NCI-H345 treated with DMSO at 0.1 percent for 48 hours (cell line): ENCODE measurements at regions not wholly inside any gene's neighbourhood (a gene's known extent, or its start where the extent isn't known, plus 50 kb on each side); places are given as distances from the start of the nearest gene placed in this dataset.

Experiments
- DNase-seq: peaks from one replicate; lab custom pipeline; 2025; ENCODE audit not compliant: unreplicated experiment; lab: John Stamatoyannopoulos, UW

- DNase-seq: no peak
These were observed 103.3 kb upstream of the FSTL4 start for GRCh38 chr5:133715616-133716015.

- DNase-seq: no peak
These were observed 102.9 kb upstream of the FSTL4 start for GRCh38 chr5:133715216-133715615.

GRCh38 chr5:133714161-133714915, 102.0 kb upstream of the FSTL4 start:
- DNase-seq: no peak

- no peak for DNase-seq
These were observed 101.4 kb upstream of the FSTL4 start for GRCh38 chr5:133713751-133714150.

GRCh38 chr5:133713209-133713608, 100.9 kb upstream of the FSTL4 start:
- no peak for DNase-seq

- no peak for DNase-seq
These were observed 100.2 kb upstream of the FSTL4 start for GRCh38 chr5:133712562-133712961.

GRCh38 chr5:133709209-133709725, 96.9 kb upstream of the FSTL4 start:
- no peak for DNase-seq

GRCh38 chr5:133708331-133708850, 96.0 kb upstream of the FSTL4 start:
- no peak for DNase-seq

GRCh38 chr5:133707629-133708028, 95.3 kb upstream of the FSTL4 start:
- no peak for DNase-seq

- no peak for DNase-seq
These were observed 94.4 kb upstream of the FSTL4 start for GRCh38 chr5:133706506-133707430.

- no peak for DNase-seq
These were observed 93.0 kb upstream of the FSTL4 start for GRCh38 chr5:133705331-133705730.

GRCh38 chr5:133704411-133704810, 92.1 kb upstream of the FSTL4 start:
- DNase-seq: no peak

GRCh38 chr5:133703935-133704334, 91.6 kb upstream of the FSTL4 start:
- no peak for DNase-seq

GRCh38 chr5:133702791-133703770, 90.7 kb upstream of the FSTL4 start:
- no peak for DNase-seq

- no peak for DNase-seq
These were observed 89.5 kb upstream of the FSTL4 start for GRCh38 chr5:133701871-133702270.

GRCh38 chr5:133700251-133700650, 87.9 kb upstream of the FSTL4 start:
- no peak for DNase-seq

GRCh38 chr5:133698646-133699526, 86.5 kb upstream of the FSTL4 start:
- DNase-seq: no peak

GRCh38 chr5:133698259-133698554, 85.9 kb upstream of the FSTL4 start:
- no peak for DNase-seq

GRCh38 chr5:133697536-133698258, 85.4 kb upstream of the FSTL4 start:
- no peak for DNase-seq
